ENCODE measurements at regions not wholly inside any gene's neighbourhood (a gene's known extent, or its start where the extent isn't known, plus 50 kb on each side); places are given as distances from the start of the nearest gene placed in this dataset.

- H3K27me3 ChIP-seq (ENCODE audit: insufficient read depth, poor library complexity, severe bottlenecking), result no peaks in the 10 kb centered on the region
- no peak for DNase-seq (ENCODE audit: low read depth in 1 of 2, low spot score in 1 of 2)
- no peak for TF ChIP-seq GABPA (IDR thresholded peaks at IDR 0.05; ENCODE audit: low read depth)
- no peak for TF ChIP-seq SPI1 (IDR thresholded peaks at IDR 0.05; ENCODE audit: borderline replicate concordance, low read depth)
- no peak for TF ChIP-seq POLR2AphosphoS5 (IDR thresholded peaks at IDR 0.05; ENCODE audit: low read depth)
- no peak for TF ChIP-seq CTCF (IDR thresholded peaks at IDR 0.05; ENCODE audit: insufficient read depth, low read length)
- TF ChIP-seq REST (IDR thresholded peaks at IDR 0.05; ENCODE audit: insufficient replicate concordance, low read depth), result no peak
- no peak overlapping the region for H3K4me3 ChIP-seq (replicated peaks; ENCODE audit: insufficient read depth, low read length)
- no peak overlapping the region for H3K27ac ChIP-seq (replicated peaks)
These were observed 568.5 kb upstream of the RIOK2 start for GRCh38 chr5:97751540-97751939.

- H3K27ac ChIP-seq (replicated peaks), result no peak overlapping the region
- no peaks in the 10 kb centered on the region for H3K27me3 ChIP-seq (ENCODE audit: insufficient read depth, poor library complexity, severe bottlenecking)
- no peak overlapping the region for H3K4me3 ChIP-seq (replicated peaks; ENCODE audit: insufficient read depth, low read length)
- TF ChIP-seq REST (IDR thresholded peaks at IDR 0.05; ENCODE audit: insufficient replicate concordance, low read depth), result no peak
- no peak for TF ChIP-seq POLR2AphosphoS5 (IDR thresholded peaks at IDR 0.05; ENCODE audit: low read depth)
- TF ChIP-seq GABPA (IDR thresholded peaks at IDR 0.05; ENCODE audit: low read depth), result no peak
- TF ChIP-seq SPI1 (IDR thresholded peaks at IDR 0.05; ENCODE audit: borderline replicate concordance, low read depth), result no peak
- no peak for TF ChIP-seq CTCF (IDR thresholded peaks at IDR 0.05; ENCODE audit: insufficient read depth, low read length)
- DNase-seq (ENCODE audit: low read depth in 1 of 2, low spot score in 1 of 2), result no peak
These were observed 569.8 kb upstream of the RIOK2 start for GRCh38 chr5:97752871-97753270.

GRCh38 chr5:97762483-97762882 lies 579.4 kb upstream of the RIOK2 start:
- H3K27ac ChIP-seq (replicated peaks), result no peak overlapping the region
- no peak for DNase-seq (ENCODE audit: low read depth in 1 of 2, low spot score in 1 of 2)
- TF ChIP-seq POLR2AphosphoS5 (IDR thresholded peaks at IDR 0.05; ENCODE audit: low read depth) (no peak), SPI1 (IDR thresholded peaks at IDR 0.05; ENCODE audit: borderline replicate concordance, low read depth) (no peak), REST (IDR thresholded peaks at IDR 0.05; ENCODE audit: insufficient replicate concordance, low read depth) (no peak), GABPA (IDR thresholded peaks at IDR 0.05; ENCODE audit: low read depth) (no peak), CTCF (IDR thresholded peaks at IDR 0.05; ENCODE audit: insufficient read depth, low read length) (no peak)
- no peaks in the 10 kb centered on the region for H3K27me3 ChIP-seq (ENCODE audit: insufficient read depth, poor library complexity, severe bottlenecking)
- no peak overlapping the region for H3K4me3 ChIP-seq (replicated peaks; ENCODE audit: insufficient read depth, low read length)
